HG03025 (cell line): ENCODE measurements at regions not wholly inside any gene's neighbourhood (a gene's known extent, or its start where the extent isn't known, plus 50 kb on each side); places are given as distances from the start of the nearest gene placed in this dataset.

Experiments used
- ATAC-seq: cut with Tn5 transposase; IDR thresholded peaks from one replicate; pipeline ENCODE4 v1.9.1; 2021; ENCODE audit warnings: mild to moderate bottlenecking, moderate library complexity; ENCODE audit not compliant: unreplicated experiment, low FRiP score

GRCh38 chr4:176440698-176441097 is 120.9 kb downstream of the SPCS3 start:
- ATAC-seq = no peak

GRCh38 chr4:176441594-176441993 is 121.8 kb downstream of the SPCS3 start:
- ATAC-seq = no peak

- no peak for ATAC-seq
These were observed 123.4 kb downstream of the SPCS3 start for GRCh38 chr4:176443117-176443516.

GRCh38 chr4:176443646-176444409 is 124.1 kb downstream of the SPCS3 start:
- no peak for ATAC-seq

- ATAC-seq = no peak
These were observed 125.0 kb downstream of the SPCS3 start for GRCh38 chr4:176444741-176445140.

- no peak for ATAC-seq
These were observed 129.0 kb downstream of the SPCS3 start for GRCh38 chr4:176448761-176449160.

- no peak for ATAC-seq
These were observed 131.7 kb downstream of the SPCS3 start for GRCh38 chr4:176451443-176451842.

GRCh38 chr4:176453079-176453478 is 133.3 kb downstream of the SPCS3 start:
- no peak for ATAC-seq

- no peak for ATAC-seq
These were observed 133.9 kb downstream of the SPCS3 start for GRCh38 chr4:176453658-176454057.

- ATAC-seq = peak; percentile 99
These were observed 145.0 kb downstream of the SPCS3 start for GRCh38 chr4:176464748-176465147.

GRCh38 chr4:176467001-176467400 is 147.2 kb downstream of the SPCS3 start:
- no peak for ATAC-seq

GRCh38 chr4:176469546-176469945 is 149.8 kb downstream of the SPCS3 start:
- no peak for ATAC-seq

GRCh38 chr4:176470671-176471070 is 150.9 kb downstream of the SPCS3 start:
- no peak for ATAC-seq

- no peak for ATAC-seq
These were observed 155.3 kb downstream of the SPCS3 start for GRCh38 chr4:176475067-176475466.

- no peak for ATAC-seq
These were observed 158.3 kb downstream of the SPCS3 start for GRCh38 chr4:176478076-176478475.

- no peak for ATAC-seq
These were observed 160.0 kb downstream of the SPCS3 start for GRCh38 chr4:176479767-176480166.

- no peak for ATAC-seq
These were observed 163.2 kb downstream of the SPCS3 start for GRCh38 chr4:176482972-176483371.

GRCh38 chr4:176484301-176484984 is 164.7 kb downstream of the SPCS3 start:
- ATAC-seq = no peak

GRCh38 chr4:176489001-176489400 is 169.2 kb downstream of the SPCS3 start:
- ATAC-seq = no peak

GRCh38 chr4:176492646-176493302 is 173.0 kb downstream of the SPCS3 start:
- peak; percentile 100 for ATAC-seq

- no peak for ATAC-seq
These were observed 179.0 kb downstream of the SPCS3 start for GRCh38 chr4:176498617-176499256.
